SK-N-SH (cell line): ENCODE measurements at regions not wholly inside any gene's neighbourhood (a gene's known extent, or its start where the extent isn't known, plus 50 kb on each side); places are given as distances from the start of the nearest gene placed in this dataset.

Experiments used
- small RNA-seq, 7 experiments: library from RNA; depleted of rRNA; stranded (forward); fragments of <200 nt; gene quantifications; one replicate each; pipeline ENCODE3, GENCODE V24; 2012

Small RNA genes lying in the stretch of these regions (small RNA-seq; reads per million reads assigned to genes)
- gene MIR3672 (0 reads per million in 7 experiments), gene RF00012 (0 reads per million in 7 experiments)
